ENCODE measurements at regions not wholly inside any gene's neighbourhood (a gene's known extent, or its start where the extent isn't known, plus 50 kb on each side); places are given as distances from the start of the nearest gene placed in this dataset.

DNA sequence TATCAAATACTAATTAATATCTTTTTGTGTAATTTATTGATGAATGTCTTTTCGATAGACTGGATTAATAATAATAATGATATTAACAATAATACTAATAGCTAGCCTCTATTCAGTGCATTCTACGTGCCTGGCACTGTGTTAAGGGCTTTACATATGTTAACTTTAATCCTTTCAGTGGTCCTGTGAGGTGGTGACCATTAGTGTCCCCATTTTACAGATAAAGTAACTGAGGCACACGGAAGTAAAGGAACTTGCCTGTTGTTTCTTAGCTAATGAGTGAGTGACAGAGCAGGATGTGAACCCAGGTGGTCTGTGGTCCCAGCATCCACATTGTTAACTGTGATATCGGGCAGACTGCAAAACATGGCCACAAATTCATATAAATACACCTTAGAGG lies 335.7 kb upstream of the PROX1 start:
- TF ChIP-seq OSR1 (CRISPR knock-in tag; IDR thresholded peaks at IDR 0.05) (no peak), ARNTL (CRISPR knock-in tag; IDR thresholded peaks at IDR 0.05; ENCODE audit: borderline replicate concordance, low read depth) (no peak), ZFP3 (CRISPR knock-in tag; IDR thresholded peaks at IDR 0.05) (no peak), TCF4 (CRISPR knock-in tag; IDR thresholded peaks at IDR 0.05; ENCODE audit: borderline replicate concordance) (no peak), ISL1 (CRISPR knock-in tag; IDR thresholded peaks at IDR 0.05) (no peak), SNAI2 (CRISPR knock-in tag; IDR thresholded peaks at IDR 0.05) (no peak), ESRRG (CRISPR knock-in tag; IDR thresholded peaks at IDR 0.05) (no peak), PPARA (CRISPR knock-in tag; IDR thresholded peaks at IDR 0.05; ENCODE audit: borderline replicate concordance) (no peak)
- TF ChIP-seq, protein P1, sequence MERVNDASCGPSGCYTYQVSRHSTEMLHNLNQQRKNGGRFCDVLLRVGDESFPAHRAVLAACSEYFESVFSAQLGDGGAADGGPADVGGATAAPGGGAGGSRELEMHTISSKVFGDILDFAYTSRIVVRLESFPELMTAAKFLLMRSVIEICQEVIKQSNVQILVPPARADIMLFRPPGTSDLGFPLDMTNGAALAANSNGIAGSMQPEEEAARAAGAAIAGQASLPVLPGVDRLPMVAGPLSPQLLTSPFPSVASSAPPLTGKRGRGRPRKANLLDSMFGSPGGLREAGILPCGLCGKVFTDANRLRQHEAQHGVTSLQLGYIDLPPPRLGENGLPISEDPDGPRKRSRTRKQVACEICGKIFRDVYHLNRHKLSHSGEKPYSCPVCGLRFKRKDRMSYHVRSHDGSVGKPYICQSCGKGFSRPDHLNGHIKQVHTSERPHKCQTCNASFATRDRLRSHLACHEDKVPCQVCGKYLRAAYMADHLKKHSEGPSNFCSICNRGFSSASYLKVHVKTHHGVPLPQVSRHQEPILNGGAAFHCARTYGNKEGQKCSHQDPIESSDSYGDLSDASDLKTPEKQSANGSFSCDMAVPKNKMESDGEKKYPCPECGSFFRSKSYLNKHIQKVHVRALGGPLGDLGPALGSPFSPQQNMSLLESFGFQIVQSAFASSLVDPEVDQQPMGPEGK (CRISPR knock-in tag; IDR thresholded peaks at IDR 0.05; ENCODE audit: borderline replicate concordance) = no peak

Measured in SK-N-SH treated with all-trans-retinoic acid at 6 μM for 48 hours (cell line).